Ovary (tissue), 7 donors: ENCODE measurements at regions not wholly inside any gene's neighbourhood (a gene's known extent, or its start where the extent isn't known, plus 50 kb on each side); places are given as distances from the start of the nearest gene placed in this dataset.

Experiments
- DNase-seq, 5 donors: peaks; one replicate each; pipeline ENCODE4 v3.0.0-alpha.2; 2019 to 2020
- H3K27ac ChIP-seq, 2 donors: fragments of 200-600 bp; one replicate each; pipeline versions ENCODE4 v1.5.1 to v1.8.0; 2019 to 2022
- H3K27me3 ChIP-seq: fragments of 200-600 bp; one replicate; pipeline ENCODE4 v1.8.0; 2022
- H3K36me3 ChIP-seq: fragments of 200-600 bp; sonication (generic); one replicate; pipeline ENCODE4 v1.5.1; 2019
- H3K4me1 ChIP-seq: one replicate; pipeline ENCODE4 v1.8.1; 2013; ENCODE audit warnings: mild to moderate bottlenecking, moderate library complexity; ENCODE audit not compliant: insufficient read depth
- H3K4me3 ChIP-seq: fragments of 200-600 bp; sonication (generic); one replicate; pipeline ENCODE4 v1.5.1; 2017
- H3K9me3 ChIP-seq, 2 donors: fragments of 200-600 bp in 1 of 2; sonication (generic) in 1 of 2; one replicate each; pipeline versions ENCODE4 v1.5.1 to v1.8.1; 2013 to 2019; ENCODE audit warnings: mild to moderate bottlenecking in 1 of 2, moderate library complexity in 1 of 2
- EP300 ChIP-seq: sonication (generic); formaldehyde crosslinking; IDR thresholded peaks from one replicate; pipeline ENCODE4 v1.6.1; 2017; ENCODE audit warnings: antibody characterized with exemption
- POLR2A ChIP-seq: fragments of 450-650 bp; IDR thresholded peaks from one replicate; pipeline ENCODE4 v1.6.1; 2017; ENCODE audit warnings: antibody characterized with exemption, mild to moderate bottlenecking, moderate library complexity
- WGBS, 3 donors: extraction: QIAGEN DNeasy Blood & Tissue Kit in 1 of 3; methylation state at CpG; one replicate each; pipeline versions ENCODE4 v1.1.5 to v1.1.7; 2013 to 2017; 5-methylcytosine and 5-hydroxymethylcytosine counted together
- intact Hi-C, 4 donors: fragments of 100-400 bp; cut with DNase I; formaldehyde crosslinking; loops; one replicate each; pipeline versions ENCODE4 v1.11.0 to v1.15.1; 2022 to 2023
- TF ChIP-seq, protein P1 (sequence below), 3 donors: fragments of 450-650 bp in 2 of 3; fragments of 200-600 bp in 1 of 3; IDR thresholded peaks; one replicate each; pipeline versions ENCODE4 v1.5.1 to v1.8.0; 2016 to 2022; ENCODE audit warnings: antibody characterized with exemption in 3 of 3, mild to moderate bottlenecking in 1 of 3
- donor health status: DM: no; HTN: no; CAD: no; lungs with moderate emphysema.
- donor health status: DM: no; HTN: no; CAD: no.
- donor health status: Bipolar disorder and iron deficiency.
- donor health status: DM: no; HTN: no; CAD: no.
- donor health status: DM: yes; HTN: yes; CAD: no.

DNA sequence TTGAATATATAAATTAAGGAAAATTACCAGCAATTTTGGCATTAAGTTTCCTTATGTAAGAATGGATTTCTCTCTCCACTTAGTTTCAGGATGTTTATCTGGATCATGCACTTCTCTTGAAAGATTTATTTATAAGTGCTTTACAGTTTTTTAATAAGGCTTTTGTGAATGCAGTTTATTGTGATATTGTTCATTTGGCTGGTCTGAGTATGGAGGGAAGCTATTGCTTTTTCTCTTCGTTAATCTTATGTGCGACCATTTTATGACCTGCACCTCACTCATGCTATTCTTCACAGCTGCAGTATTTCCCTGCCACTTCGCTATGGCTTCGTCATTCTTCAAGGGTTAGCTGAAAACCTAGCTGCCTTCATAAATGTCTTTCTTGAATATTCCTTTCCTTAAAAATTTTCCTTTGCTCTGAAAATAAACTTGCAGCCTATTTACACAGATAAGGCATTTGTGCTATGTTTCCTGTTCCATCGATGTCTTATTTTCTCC, 233.4 kb downstream of the SOCS6 start:
- H3K27me3 ChIP-seq = no peaks in the 10 kb centered on the region
- no peaks in the 10 kb centered on the region for H3K9me3 ChIP-seq
- no peak overlapping the region for H3K27ac ChIP-seq
- no peak overlapping the region for H3K4me3 ChIP-seq
- H3K36me3 ChIP-seq = no peaks in the 10 kb centered on the region
- no peak for DNase-seq
- no peaks in the 10 kb centered on the region for H3K4me1 ChIP-seq
- 41 to 49% (median 41%) methylated on average over 5 of the region's 5 CpGs for WGBS, 3 donors
- intact Hi-C loops = no loop called here
- TF ChIP-seq POLR2A = no peak
- TF ChIP-seq EP300 = no peak
- TF ChIP-seq, protein P1, sequence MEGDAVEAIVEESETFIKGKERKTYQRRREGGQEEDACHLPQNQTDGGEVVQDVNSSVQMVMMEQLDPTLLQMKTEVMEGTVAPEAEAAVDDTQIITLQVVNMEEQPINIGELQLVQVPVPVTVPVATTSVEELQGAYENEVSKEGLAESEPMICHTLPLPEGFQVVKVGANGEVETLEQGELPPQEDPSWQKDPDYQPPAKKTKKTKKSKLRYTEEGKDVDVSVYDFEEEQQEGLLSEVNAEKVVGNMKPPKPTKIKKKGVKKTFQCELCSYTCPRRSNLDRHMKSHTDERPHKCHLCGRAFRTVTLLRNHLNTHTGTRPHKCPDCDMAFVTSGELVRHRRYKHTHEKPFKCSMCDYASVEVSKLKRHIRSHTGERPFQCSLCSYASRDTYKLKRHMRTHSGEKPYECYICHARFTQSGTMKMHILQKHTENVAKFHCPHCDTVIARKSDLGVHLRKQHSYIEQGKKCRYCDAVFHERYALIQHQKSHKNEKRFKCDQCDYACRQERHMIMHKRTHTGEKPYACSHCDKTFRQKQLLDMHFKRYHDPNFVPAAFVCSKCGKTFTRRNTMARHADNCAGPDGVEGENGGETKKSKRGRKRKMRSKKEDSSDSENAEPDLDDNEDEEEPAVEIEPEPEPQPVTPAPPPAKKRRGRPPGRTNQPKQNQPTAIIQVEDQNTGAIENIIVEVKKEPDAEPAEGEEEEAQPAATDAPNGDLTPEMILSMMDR (IDR thresholded peaks at IDR 0.05) = no peak

DNA sequence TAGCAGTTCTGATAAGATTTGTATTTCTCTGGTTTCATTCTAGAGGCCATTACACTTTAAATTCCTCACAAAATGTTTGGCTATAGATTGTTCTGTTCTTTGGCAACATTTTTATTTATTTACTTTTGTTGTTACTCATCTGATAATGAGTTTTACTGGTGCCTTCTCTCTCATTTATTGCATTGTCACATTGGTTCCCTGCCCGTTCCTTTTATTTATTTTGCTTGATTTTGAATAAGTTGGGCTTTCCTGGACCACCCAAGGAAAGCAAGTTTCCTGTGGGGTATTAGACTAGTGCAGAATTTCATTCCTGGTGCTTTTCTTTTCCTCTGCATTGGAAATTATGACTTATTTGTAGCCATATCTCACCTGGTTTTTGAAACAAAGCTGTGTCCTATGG, 232.0 kb downstream of the SOCS6 start:
- DNase-seq = no peak
- no peaks in the 10 kb centered on the region for H3K9me3 ChIP-seq
- H3K36me3 ChIP-seq = no peaks in the 10 kb centered on the region
- intact Hi-C loops = no loop called here
- H3K4me1 ChIP-seq = no peaks in the 10 kb centered on the region
- WGBS, 3 donors = 25 to 59% (median 32%) methylated on average over 1 of the region's 1 CpG
- TF ChIP-seq POLR2A (no peak), EP300 (no peak)
- TF ChIP-seq, protein P1 (IDR thresholded peaks at IDR 0.05) = no peak
- H3K27ac ChIP-seq = no peak overlapping the region
- H3K4me3 ChIP-seq = no peak overlapping the region
- no peaks in the 10 kb centered on the region for H3K27me3 ChIP-seq

- 36 to 48% (median 38%) methylated on average over 9 of the region's 9 CpGs for WGBS, 3 donors
- intact Hi-C loops = no loop called here
- no peak for DNase-seq
- Histone ChIP-seq H3K4me3 (no peak overlapping the region), H3K27me3 (no peaks in the 10 kb centered on the region), H3K27ac (no peak overlapping the region), H3K9me3 (no peaks in the 10 kb centered on the region), H3K4me1 (no peaks in the 10 kb centered on the region), H3K36me3 (no peaks in the 10 kb centered on the region)
- TF ChIP-seq, protein P1 (IDR thresholded peaks at IDR 0.05) = no peak
- TF ChIP-seq EP300 (no peak), POLR2A (no peak)
Observed at GRCh38 chr18:70513502-70514171, 224.8 kb downstream of the SOCS6 start.

- H3K27ac ChIP-seq = no peak overlapping the region
- intact Hi-C loops = no loop called here
- TF ChIP-seq POLR2A (no peak), EP300 (no peak)
- TF ChIP-seq, protein P1 (IDR thresholded peaks at IDR 0.05) = no peak
- no peak overlapping the region for H3K4me3 ChIP-seq
- H3K36me3 ChIP-seq = no peaks in the 10 kb centered on the region
- 66 to 70% (median 69%) methylated on average over 4 of the region's 4 CpGs for WGBS, 3 donors
- no peaks in the 10 kb centered on the region for H3K27me3 ChIP-seq
- DNase-seq = no peak
- no peaks in the 10 kb centered on the region for H3K4me1 ChIP-seq
- H3K9me3 ChIP-seq = no peaks in the 10 kb centered on the region
Observed at GRCh38 chr18:70507970-70508369, 219.1 kb downstream of the SOCS6 start.
